IMR-90 (cell line): ENCODE measurements at regions not wholly inside any gene's neighbourhood (a gene's known extent, or its start where the extent isn't known, plus 50 kb on each side); places are given as distances from the start of the nearest gene placed in this dataset.

ENCODE experiments used
- CHD1 ChIP-seq: IDR thresholded peaks from 2 replicates; pipeline ENCODE4 v1.6.1; 2012; ENCODE audit warnings: low read depth, low read length, improper control_type of control experiment
- FOS ChIP-seq: fragments of 150-350 bp; IDR thresholded peaks from 2 replicates; pipeline ENCODE4 v1.6.1; 2016; ENCODE audit warnings: low read depth, low read length
- MAFK ChIP-seq: IDR thresholded peaks from 2 replicates; pipeline ENCODE4 v1.6.1; 2012; ENCODE audit warnings: low read depth, low read length, improper control_type of control experiment
- MXI1 ChIP-seq: IDR thresholded peaks from 2 replicates; pipeline ENCODE4 v1.6.1; 2012; ENCODE audit warnings: low read depth, mild to moderate bottlenecking, low read length, moderate library complexity, borderline replicate concordance
- NFE2L2 ChIP-seq: fragments of 150-350 bp; IDR thresholded peaks from 2 replicates; pipeline ENCODE4 v1.6.1; 2016; ENCODE audit warnings: low read depth, mild to moderate bottlenecking, low read length
- POLR2A ChIP-seq: IDR thresholded peaks from 2 replicates; pipeline ENCODE4 v1.6.1; 2012; ENCODE audit warnings: mild to moderate bottlenecking, low read depth, low read length
- RAD21 ChIP-seq: IDR thresholded peaks from 2 replicates; pipeline ENCODE4 v1.6.1; 2012; ENCODE audit warnings: low read length, improper control_type of control experiment
- RFX5 ChIP-seq: IDR thresholded peaks from 2 replicates; pipeline ENCODE4 v1.8.0; 2012; ENCODE audit warnings: low read depth, mild to moderate bottlenecking, low read length, moderate library complexity
- SMC3 ChIP-seq: fragments of 150-350 bp; IDR thresholded peaks from 2 replicates; pipeline ENCODE4 v1.6.1; 2016; ENCODE audit warnings: low read depth, mild to moderate bottlenecking, antibody characterized with exemption, low read length, moderate library complexity
- TF ChIP-seq, protein P1 (sequence below): conservative IDR thresholded peaks from 2 replicates; pipeline ENCODE4 v1.5.1; 2012; ENCODE audit warnings: mild to moderate bottlenecking, low read depth, low read length, improper control_type of control experiment
- TF ChIP-seq, protein P2 (sequence below): fragments of 150-350 bp; IDR thresholded peaks from 2 replicates; pipeline ENCODE4 v1.6.1; 2017; ENCODE audit warnings: mild to moderate bottlenecking, antibody characterized with exemption, low read length, low read depth
- TF ChIP-seq, protein P3 (sequence below): fragments of 150-350 bp; IDR thresholded peaks from 2 replicates; pipeline ENCODE4 v1.6.1; 2016; ENCODE audit warnings: low read depth, mild to moderate bottlenecking, low read length, moderate library complexity, borderline replicate concordance

DNA sequence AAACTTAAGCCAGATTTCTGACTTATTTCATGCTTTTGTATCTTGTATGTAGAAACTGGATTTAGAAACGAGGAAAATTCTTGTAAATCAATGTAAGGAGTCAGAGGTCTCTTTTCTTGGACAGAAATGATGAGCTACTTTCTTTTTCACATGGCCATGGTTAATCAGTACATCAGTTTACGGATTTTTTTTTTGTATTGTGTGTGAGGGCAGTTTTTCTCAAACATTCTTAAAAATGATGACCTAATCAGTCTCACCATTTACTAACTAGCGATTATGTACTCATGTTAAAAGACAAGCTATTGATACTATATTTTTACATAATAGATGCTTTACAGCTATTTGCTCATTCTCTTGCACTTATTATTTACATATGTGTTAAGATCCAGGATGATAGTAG, 165.2 kb upstream of the DOCK10 start:
- TF ChIP-seq, protein P1, sequence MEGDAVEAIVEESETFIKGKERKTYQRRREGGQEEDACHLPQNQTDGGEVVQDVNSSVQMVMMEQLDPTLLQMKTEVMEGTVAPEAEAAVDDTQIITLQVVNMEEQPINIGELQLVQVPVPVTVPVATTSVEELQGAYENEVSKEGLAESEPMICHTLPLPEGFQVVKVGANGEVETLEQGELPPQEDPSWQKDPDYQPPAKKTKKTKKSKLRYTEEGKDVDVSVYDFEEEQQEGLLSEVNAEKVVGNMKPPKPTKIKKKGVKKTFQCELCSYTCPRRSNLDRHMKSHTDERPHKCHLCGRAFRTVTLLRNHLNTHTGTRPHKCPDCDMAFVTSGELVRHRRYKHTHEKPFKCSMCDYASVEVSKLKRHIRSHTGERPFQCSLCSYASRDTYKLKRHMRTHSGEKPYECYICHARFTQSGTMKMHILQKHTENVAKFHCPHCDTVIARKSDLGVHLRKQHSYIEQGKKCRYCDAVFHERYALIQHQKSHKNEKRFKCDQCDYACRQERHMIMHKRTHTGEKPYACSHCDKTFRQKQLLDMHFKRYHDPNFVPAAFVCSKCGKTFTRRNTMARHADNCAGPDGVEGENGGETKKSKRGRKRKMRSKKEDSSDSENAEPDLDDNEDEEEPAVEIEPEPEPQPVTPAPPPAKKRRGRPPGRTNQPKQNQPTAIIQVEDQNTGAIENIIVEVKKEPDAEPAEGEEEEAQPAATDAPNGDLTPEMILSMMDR: no peak
- no peak for TF ChIP-seq POLR2A
- no peak for TF ChIP-seq CHD1
- no peak for TF ChIP-seq RAD21
- TF ChIP-seq MAFK: no peak
- TF ChIP-seq, protein P2, sequence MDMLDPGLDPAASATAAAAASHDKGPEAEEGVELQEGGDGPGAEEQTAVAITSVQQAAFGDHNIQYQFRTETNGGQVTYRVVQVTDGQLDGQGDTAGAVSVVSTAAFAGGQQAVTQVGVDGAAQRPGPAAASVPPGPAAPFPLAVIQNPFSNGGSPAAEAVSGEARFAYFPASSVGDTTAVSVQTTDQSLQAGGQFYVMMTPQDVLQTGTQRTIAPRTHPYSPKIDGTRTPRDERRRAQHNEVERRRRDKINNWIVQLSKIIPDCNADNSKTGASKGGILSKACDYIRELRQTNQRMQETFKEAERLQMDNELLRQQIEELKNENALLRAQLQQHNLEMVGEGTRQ: no peak
- TF ChIP-seq NFE2L2: no peak
- TF ChIP-seq SMC3: no peak
- TF ChIP-seq MXI1: no peak
- TF ChIP-seq, protein P3, sequence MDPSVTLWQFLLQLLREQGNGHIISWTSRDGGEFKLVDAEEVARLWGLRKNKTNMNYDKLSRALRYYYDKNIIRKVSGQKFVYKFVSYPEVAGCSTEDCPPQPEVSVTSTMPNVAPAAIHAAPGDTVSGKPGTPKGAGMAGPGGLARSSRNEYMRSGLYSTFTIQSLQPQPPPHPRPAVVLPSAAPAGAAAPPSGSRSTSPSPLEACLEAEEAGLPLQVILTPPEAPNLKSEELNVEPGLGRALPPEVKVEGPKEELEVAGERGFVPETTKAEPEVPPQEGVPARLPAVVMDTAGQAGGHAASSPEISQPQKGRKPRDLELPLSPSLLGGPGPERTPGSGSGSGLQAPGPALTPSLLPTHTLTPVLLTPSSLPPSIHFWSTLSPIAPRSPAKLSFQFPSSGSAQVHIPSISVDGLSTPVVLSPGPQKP: no peak
- no peak for TF ChIP-seq RFX5
- TF ChIP-seq FOS: no peak
